H9 (cell line): ENCODE measurements at regions not wholly inside any gene's neighbourhood (a gene's known extent, or its start where the extent isn't known, plus 50 kb on each side); places are given as distances from the start of the nearest gene placed in this dataset.

Experiments used
- DNase-seq: peaks from one replicate; pipeline ENCODE4 v3.0.0-alpha.2; 2017
- H2AFZ ChIP-seq: one replicate; pipeline ENCODE4 v1.6.1; 2013; ENCODE audit warnings: mild to moderate bottlenecking, low read length, control low read depth, moderate library complexity
- H2AK5ac ChIP-seq: 2 replicates; pipeline ENCODE4 v1.6.1; 2013; ENCODE audit warnings: low read length, control low read depth, mixed read lengths; ENCODE audit not compliant: insufficient read length
- H2BK120ac ChIP-seq: one replicate; pipeline ENCODE4 v1.6.1; 2013; ENCODE audit warnings: low read depth, mild to moderate bottlenecking, low read length, control low read depth, inconsistent platforms; ENCODE audit not compliant: poor library complexity, severe bottlenecking
- H2BK12ac ChIP-seq: 2 replicates; pipeline ENCODE4 v1.6.1; 2013; ENCODE audit warnings: low read length, control low read depth, mixed read lengths, low read depth; ENCODE audit not compliant: insufficient read length
- H2BK15ac ChIP-seq: 2 replicates; pipeline ENCODE4 v1.6.1; 2013; ENCODE audit warnings: low read depth, low read length, control low read depth
- H2BK20ac ChIP-seq: one replicate; pipeline ENCODE4 v1.6.1; 2013; ENCODE audit warnings: low read depth, mild to moderate bottlenecking, low read length, control low read depth, inconsistent platforms; ENCODE audit not compliant: poor library complexity, severe bottlenecking
- H2BK5ac ChIP-seq: 2 replicates; pipeline ENCODE4 v1.6.1; 2013; ENCODE audit warnings: low read length, control low read depth, mixed read lengths; ENCODE audit not compliant: insufficient read length
- H3K14ac ChIP-seq: 2 replicates; pipeline ENCODE4 v1.6.1; 2013; ENCODE audit warnings: low read length, control low read depth; ENCODE audit not compliant: insufficient read depth
- H3K18ac ChIP-seq: 2 replicates; pipeline ENCODE4 v1.6.1; 2013; ENCODE audit warnings: low read depth, mild to moderate bottlenecking, mixed read lengths, low read length, control low read depth; ENCODE audit not compliant: insufficient read length
- H3K23ac ChIP-seq: 2 replicates; pipeline ENCODE4 v1.6.1; 2013; ENCODE audit warnings: low read length, control low read depth, mixed read lengths, low read depth; ENCODE audit not compliant: insufficient read length
- H3K23me2 ChIP-seq: 2 replicates; pipeline ENCODE4 v1.6.1; 2013; ENCODE audit warnings: low read depth, mild to moderate bottlenecking, mixed read lengths, low read length, control low read depth; ENCODE audit not compliant: insufficient read length, poor library complexity, severe bottlenecking
- H3K27ac ChIP-seq: 2 replicates; pipeline ENCODE4 v1.5.1; 2013; ENCODE audit warnings: low read length, control low read depth, mixed read lengths, low read depth; ENCODE audit not compliant: insufficient read length
- H3K27me3 ChIP-seq: 2 replicates; pipeline ENCODE4 v1.6.1; 2013; ENCODE audit warnings: low read length, control low read depth, inconsistent platforms; ENCODE audit not compliant: insufficient read depth
- H3K4ac ChIP-seq: 2 replicates; pipeline ENCODE4 v1.6.1; 2013; ENCODE audit warnings: low read depth, mild to moderate bottlenecking, control low read depth, inconsistent platforms, low read length, moderate library complexity
- H3K4me1 ChIP-seq: 2 replicates; pipeline ENCODE4 v1.6.1; 2013; ENCODE audit warnings: low read length, control low read depth, inconsistent platforms; ENCODE audit not compliant: insufficient read depth
- H3K4me2 ChIP-seq: 2 replicates; pipeline ENCODE4 v1.6.1; 2013; ENCODE audit warnings: low read length, control low read depth, mixed read lengths; ENCODE audit not compliant: insufficient read length, insufficient read depth
- H3K56ac ChIP-seq: 2 replicates; pipeline ENCODE4 v1.6.1; 2013; ENCODE audit warnings: low read depth, mild to moderate bottlenecking, mixed read lengths, low read length, control low read depth; ENCODE audit not compliant: insufficient read length
- H3K79me1 ChIP-seq: 2 replicates; pipeline ENCODE4 v1.6.1; 2013; ENCODE audit warnings: low read depth, mild to moderate bottlenecking, moderate library complexity, low read length, control low read depth, inconsistent platforms; ENCODE audit not compliant: insufficient read depth, poor library complexity, severe bottlenecking
- H3K79me2 ChIP-seq: 2 replicates; pipeline ENCODE4 v1.6.1; 2013; ENCODE audit warnings: low read length, control low read depth, inconsistent platforms; ENCODE audit not compliant: insufficient read depth
- H3K9ac ChIP-seq: 2 replicates; pipeline ENCODE4 v1.6.1; 2013; ENCODE audit warnings: low read length, control low read depth, mixed read lengths; ENCODE audit not compliant: insufficient read length; ENCODE audit errors: extremely low read depth
- H3K9me3 ChIP-seq: one replicate; pipeline ENCODE4 v1.6.1; 2013; ENCODE audit warnings: low read depth, low read length, inconsistent platforms; ENCODE audit not compliant: control insufficient read depth
- H3T11ph ChIP-seq: one replicate; pipeline ENCODE4 v1.6.1; 2013; ENCODE audit warnings: mild to moderate bottlenecking, low read length, control low read depth, inconsistent platforms
- H4K20me1 ChIP-seq: one replicate; pipeline ENCODE4 v1.6.1; 2013; ENCODE audit not compliant: control insufficient read depth, insufficient read length, insufficient read depth
- H4K5ac ChIP-seq: 2 replicates; pipeline ENCODE4 v1.6.1; 2013; ENCODE audit warnings: low read depth, mild to moderate bottlenecking, mixed read lengths, low read length, control low read depth; ENCODE audit not compliant: insufficient read length
- H4K8ac ChIP-seq: replicated peaks from 2 replicates; pipeline ENCODE4 v1.6.1; 2013; ENCODE audit warnings: low read length, control low read depth, mixed read lengths, low read depth; ENCODE audit not compliant: insufficient read length
- H4K91ac ChIP-seq: 2 replicates; pipeline ENCODE4 v1.6.1; 2013; ENCODE audit warnings: low read depth, mild to moderate bottlenecking, moderate library complexity, mixed read lengths, low read length, control low read depth; ENCODE audit not compliant: insufficient read length
- H3K27ac Mint-ChIP-seq, 3 experiments: 2 replicates in 2 of 3; 3 replicates in 1 of 3; pipeline ENCODE4 v1.8.0; 2020 to 2021; ENCODE audit warnings: mixed read lengths in 3 of 3, mild to moderate bottlenecking in 1 of 3, moderate library complexity in 1 of 3
- H3K27me3 Mint-ChIP-seq: 2 replicates; pipeline ENCODE4 v1.8.0; 2021; ENCODE audit warnings: low read depth, mild to moderate bottlenecking, moderate library complexity, mixed read lengths
- H3K36me3 Mint-ChIP-seq, 3 experiments: 2 replicates in 2 of 3; 3 replicates in 1 of 3; pipeline ENCODE4 v1.8.0; 2020 to 2021; ENCODE audit warnings: low read depth in 3 of 3, mixed read lengths in 3 of 3; ENCODE audit not compliant: insufficient read depth in 1 of 3
- H3K4me1 Mint-ChIP-seq, 2 experiments: 2 replicates each; pipeline ENCODE4 v1.8.0; 2020; ENCODE audit warnings: mixed read lengths in 2 of 2
- H3K4me3 Mint-ChIP-seq, 2 experiments: 2 replicates in 1 of 2; 3 replicates in 1 of 2; pipeline ENCODE4 v1.8.0; 2020 to 2021; ENCODE audit warnings: mild to moderate bottlenecking in 2 of 2, mixed read lengths in 2 of 2, moderate library complexity in 1 of 2
- H3K9me3 Mint-ChIP-seq, 2 experiments: 2 replicates in 1 of 2; 3 replicates in 1 of 2; pipeline ENCODE4 v1.8.0; 2020; ENCODE audit warnings: mild to moderate bottlenecking in 2 of 2, mixed read lengths in 2 of 2, moderate library complexity in 1 of 2
- WGBS: extraction: QIAGEN DNeasy Blood & Tissue Kit; methylation state at CpG from one replicate; pipeline ENCODE4 v1.1.7; 2013; ENCODE audit warnings: missing lambda C conversion rate, low lambda C conversion rate, mixed read lengths; ENCODE audit not compliant: insufficient read length; ENCODE audit errors: extremely low coverage; 5-methylcytosine and 5-hydroxymethylcytosine counted together
- TF ChIP-seq, protein P1 (sequence below): fragments of 200-600 bp; sonication (generic); conservative IDR thresholded peaks from 3 replicates; pipeline ENCODE4 v1.8.0; 2021; ENCODE audit warnings: antibody characterized with exemption, mild to moderate bottlenecking

DNA sequence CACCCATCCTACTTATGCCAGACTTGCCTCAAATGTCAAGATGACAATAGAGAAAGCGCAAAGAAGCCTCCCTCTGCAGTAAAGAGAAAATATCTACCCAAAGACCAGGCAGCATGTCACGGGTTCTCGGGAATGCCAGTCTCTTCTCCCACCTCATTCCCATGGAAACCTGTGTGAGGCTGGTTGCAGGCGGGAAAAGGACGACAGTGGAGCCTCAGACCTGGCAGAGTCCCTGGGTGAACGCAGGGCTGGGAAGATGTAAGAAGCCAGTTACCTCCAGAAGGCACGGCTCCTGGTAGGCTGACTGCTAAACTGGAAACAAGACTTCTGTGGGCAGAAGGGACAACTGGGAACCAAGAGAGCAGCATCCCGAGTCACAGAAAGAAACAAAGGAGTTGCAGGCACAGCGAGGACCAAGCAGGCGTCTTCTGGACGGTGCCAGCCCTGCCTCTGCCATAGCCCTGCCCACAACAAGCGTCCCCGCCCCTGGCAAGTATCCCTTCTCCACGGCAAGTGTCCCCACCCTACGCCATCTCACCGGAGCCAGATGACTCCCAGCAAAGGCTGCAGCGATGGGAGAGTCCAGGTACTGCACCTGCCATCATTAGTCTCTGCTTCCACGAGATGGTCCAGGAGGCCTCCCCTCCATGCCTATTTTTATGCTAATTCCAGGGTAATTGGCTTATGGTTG lies 440.8 kb upstream of the MYT1L start:
- peaks cover 28% of the 10 kb centered on the region for H3K27me3 Mint-ChIP-seq
- no CpG with 5 or more reads among the region's 18 CpGs for WGBS

More for the DNA sequence above, 440.8 kb upstream of the MYT1L start:
- Histone ChIP-seq H3K27me3 (no peaks in the 10 kb centered on the region), H3K14ac (no peak overlapping the region), H3K23ac (no peak overlapping the region), H2BK5ac (no peak overlapping the region), H3K56ac (no peak overlapping the region), H2AK5ac (no peak overlapping the region), H2AFZ (no peak overlapping the region), H2BK20ac (no peak overlapping the region), H3K18ac (no peak overlapping the region), H3K4me2 (no peak overlapping the region), H3K4ac (no peak overlapping the region), H4K8ac (no peak overlapping the region), H3T11ph (no peak overlapping the region), H3K27ac (no peak overlapping the region), H4K20me1 (no peaks in the 10 kb centered on the region), H3K9me3 (no peaks in the 10 kb centered on the region), H2BK15ac (no peak overlapping the region), H3K23me2 (no peaks in the 10 kb centered on the region), H2BK120ac (no peak overlapping the region), H2BK12ac (no peak overlapping the region), H3K79me1 (no peaks in the 10 kb centered on the region), H3K4me1 (peaks cover 3% of the 10 kb centered on the region; the same call in 1 of the 2 replicates), H4K91ac (no peak overlapping the region), H3K9ac (no peak overlapping the region), H3K79me2 (no peaks in the 10 kb centered on the region), H4K5ac (no peak overlapping the region)
- TF ChIP-seq, protein P1, sequence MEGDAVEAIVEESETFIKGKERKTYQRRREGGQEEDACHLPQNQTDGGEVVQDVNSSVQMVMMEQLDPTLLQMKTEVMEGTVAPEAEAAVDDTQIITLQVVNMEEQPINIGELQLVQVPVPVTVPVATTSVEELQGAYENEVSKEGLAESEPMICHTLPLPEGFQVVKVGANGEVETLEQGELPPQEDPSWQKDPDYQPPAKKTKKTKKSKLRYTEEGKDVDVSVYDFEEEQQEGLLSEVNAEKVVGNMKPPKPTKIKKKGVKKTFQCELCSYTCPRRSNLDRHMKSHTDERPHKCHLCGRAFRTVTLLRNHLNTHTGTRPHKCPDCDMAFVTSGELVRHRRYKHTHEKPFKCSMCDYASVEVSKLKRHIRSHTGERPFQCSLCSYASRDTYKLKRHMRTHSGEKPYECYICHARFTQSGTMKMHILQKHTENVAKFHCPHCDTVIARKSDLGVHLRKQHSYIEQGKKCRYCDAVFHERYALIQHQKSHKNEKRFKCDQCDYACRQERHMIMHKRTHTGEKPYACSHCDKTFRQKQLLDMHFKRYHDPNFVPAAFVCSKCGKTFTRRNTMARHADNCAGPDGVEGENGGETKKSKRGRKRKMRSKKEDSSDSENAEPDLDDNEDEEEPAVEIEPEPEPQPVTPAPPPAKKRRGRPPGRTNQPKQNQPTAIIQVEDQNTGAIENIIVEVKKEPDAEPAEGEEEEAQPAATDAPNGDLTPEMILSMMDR: no peak
- Mint-ChIP-seq H3K36me3 (no peaks in the 10 kb centered on the region; a peak in 1 of 7 replicates), H3K4me1 (peaks cover 28 to 29% of the 10 kb centered on the region in 2 experiments), H3K9me3 (no peaks in the 10 kb centered on the region), H3K4me3 (no peak overlapping the region; a peak in 1 of 5 replicates), H3K27ac (peak overlapping the region in 1 of 3 experiments; percentile 29; a peak in 1 of 7 replicates)
- no peak for DNase-seq
